OCI-LY7 (cell line): ENCODE measurements at regions not wholly inside any gene's neighbourhood (a gene's known extent, or its start where the extent isn't known, plus 50 kb on each side); places are given as distances from the start of the nearest gene placed in this dataset.

Source experiments
- EZH2phosphoT487 ChIP-seq: fragments of 200-600 bp; sonication (generic); IDR thresholded peaks from 2 replicates; pipeline ENCODE4 v1.6.1; 2018; ENCODE audit warnings: low read depth, borderline replicate concordance, mild to moderate bottlenecking, mixed run types, antibody characterized with exemption, low read length, moderate library complexity, mixed read lengths
- TF ChIP-seq, protein P1 (sequence below): fragments of 200-600 bp; sonication (generic); conservative IDR thresholded peaks from 2 replicates; pipeline ENCODE4 v1.5.1; 2014; ENCODE audit warnings: mild to moderate bottlenecking, antibody characterized with exemption, low read length, moderate library complexity, mixed read lengths

DNA sequence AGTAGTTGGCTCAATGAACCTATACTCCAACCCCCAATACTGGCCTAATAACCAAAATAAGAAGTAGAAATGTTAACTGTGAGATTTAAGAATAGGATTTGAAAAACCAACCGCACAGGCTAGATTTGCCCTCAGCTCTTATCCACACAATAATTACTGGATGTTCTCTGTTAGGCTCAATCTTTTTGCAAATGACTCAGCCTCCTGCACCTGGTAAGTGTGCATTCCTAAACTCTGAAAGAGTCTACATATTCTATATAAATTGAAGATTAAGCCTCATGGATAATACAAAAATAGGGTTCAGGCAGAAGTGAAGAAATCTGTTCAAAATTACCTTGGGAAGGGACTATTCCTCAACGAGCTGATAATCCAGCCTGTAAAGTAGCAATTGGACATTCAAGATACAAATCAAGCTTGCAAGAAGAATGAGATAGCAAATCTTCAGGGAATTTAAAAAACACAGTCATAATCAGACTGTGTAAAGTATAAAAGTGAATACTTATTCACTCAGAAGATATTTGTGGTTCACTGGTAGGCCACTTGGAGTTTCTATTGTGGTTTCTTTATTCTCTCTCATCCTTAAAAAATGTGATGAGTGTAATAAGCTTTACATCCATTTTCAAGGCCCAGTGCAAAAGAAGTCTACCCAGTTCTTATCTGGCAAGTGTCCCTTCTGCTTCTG lies 931.9 kb upstream of the SOX9 start:
- TF ChIP-seq, protein P1, sequence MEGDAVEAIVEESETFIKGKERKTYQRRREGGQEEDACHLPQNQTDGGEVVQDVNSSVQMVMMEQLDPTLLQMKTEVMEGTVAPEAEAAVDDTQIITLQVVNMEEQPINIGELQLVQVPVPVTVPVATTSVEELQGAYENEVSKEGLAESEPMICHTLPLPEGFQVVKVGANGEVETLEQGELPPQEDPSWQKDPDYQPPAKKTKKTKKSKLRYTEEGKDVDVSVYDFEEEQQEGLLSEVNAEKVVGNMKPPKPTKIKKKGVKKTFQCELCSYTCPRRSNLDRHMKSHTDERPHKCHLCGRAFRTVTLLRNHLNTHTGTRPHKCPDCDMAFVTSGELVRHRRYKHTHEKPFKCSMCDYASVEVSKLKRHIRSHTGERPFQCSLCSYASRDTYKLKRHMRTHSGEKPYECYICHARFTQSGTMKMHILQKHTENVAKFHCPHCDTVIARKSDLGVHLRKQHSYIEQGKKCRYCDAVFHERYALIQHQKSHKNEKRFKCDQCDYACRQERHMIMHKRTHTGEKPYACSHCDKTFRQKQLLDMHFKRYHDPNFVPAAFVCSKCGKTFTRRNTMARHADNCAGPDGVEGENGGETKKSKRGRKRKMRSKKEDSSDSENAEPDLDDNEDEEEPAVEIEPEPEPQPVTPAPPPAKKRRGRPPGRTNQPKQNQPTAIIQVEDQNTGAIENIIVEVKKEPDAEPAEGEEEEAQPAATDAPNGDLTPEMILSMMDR = no peak
- TF ChIP-seq EZH2phosphoT487 = no peak
